K562 (cell line): ENCODE measurements at regions not wholly inside any gene's neighbourhood (a gene's known extent, or its start where the extent isn't known, plus 50 kb on each side); places are given as distances from the start of the nearest gene placed in this dataset.

ENCODE experiments used
- ATAC-seq: fragments of 200-7000 bp; cut with Tn5 transposase; 3 replicates; pipeline ENCODE4 v1.9.1; 2020; ENCODE audit warnings: moderate library complexity
- BruUV-seq: library from RNA; stranded (reverse); fragments of 400-500 nt; replicated peaks from 2 replicates; lab custom pipeline; 2021; lab: Mats Ljungman, UMichigan
- CTCF ChIA-PET: fragments of 300-600 bp; formaldehyde crosslinking; extraction: SDS; loops from one replicate; lab custom pipeline; 2021; ENCODE audit warnings: low intra/inter-chr PET ratio; lab: Yijun Ruan, JAX
- POLR2A ChIA-PET: fragments of 300-600, 350-650 bp; sonication (Branson Sonifier 250); formaldehyde crosslinking; extraction: SDS; loops from one replicate; lab custom pipeline; 2021; ENCODE audit warnings: antibody characterized with exemption, inconsistent platforms; lab: Yijun Ruan, JAX
- DNase-seq, 4 experiments: peaks; one replicate each; pipeline versions ENCODE4 v3.0.0 to v3.0.0-alpha.2; 2011 to 2018; ENCODE audit warnings: low spot score in 3 of 4, mixed read lengths in 3 of 4; ENCODE audit errors: extremely low read depth in 1 of 4
- FAIRE-seq: peaks from 2 replicates; lab custom pipeline; 2011; peaks lifted over from hg19 to GRCh38; lab: Jason Lieb, UNC
- H2AFZ ChIP-seq: 2 replicates; pipeline ENCODE4 v1.6.0; 2011; ENCODE audit warnings: low read depth, low read length, control low read depth, inconsistent platforms
- H3K27ac ChIP-seq: fragments of 200-600 bp; 3 replicates; pipeline ENCODE4 v1.8.0; 2011; ENCODE audit warnings: low read depth, mild to moderate bottlenecking, control low read depth, inconsistent platforms, low read length, moderate library complexity, mixed read lengths; ENCODE audit errors: extremely low read depth
- H3K27me3 ChIP-seq, 2 experiments: fragments of 300-600 bp in 1 of 2; 2 replicates in 1 of 2; 3 replicates in 1 of 2; pipeline versions ENCODE4 v1.6.0 to v1.8.0; 2011; ENCODE audit warnings: inconsistent platforms in 2 of 2, low read length in 2 of 2, mild to moderate bottlenecking in 1 of 2, mixed read lengths in 1 of 2, moderate library complexity in 1 of 2; ENCODE audit not compliant: control insufficient read depth in 2 of 2, insufficient read depth in 2 of 2
- H3K36me3 ChIP-seq: fragments of 300-600 bp; 3 replicates; pipeline ENCODE4 v1.8.0; 2011; ENCODE audit warnings: mild to moderate bottlenecking, low read length, inconsistent platforms; ENCODE audit not compliant: control insufficient read depth, insufficient read depth
- H3K4me1 ChIP-seq, 2 experiments: fragments of 200-600 bp in 1 of 2; replicated peaks in 1 of 2; 2 replicates in 1 of 2; 3 replicates in 1 of 2; pipeline versions ENCODE4 v1.5.1 to v1.8.0; 2011; ENCODE audit warnings: inconsistent platforms in 2 of 2, low read length in 2 of 2, mild to moderate bottlenecking in 1 of 2, mixed read lengths in 1 of 2, moderate library complexity in 1 of 2; ENCODE audit not compliant: control insufficient read depth in 2 of 2, insufficient read depth in 2 of 2
- H3K4me2 ChIP-seq: 2 replicates; pipeline ENCODE4 v1.6.1; 2011; ENCODE audit warnings: low read length, control low read depth, inconsistent platforms, mixed read lengths; ENCODE audit not compliant: insufficient read depth
- H3K4me3 ChIP-seq: fragments of 200-600 bp; sonication (generic), shearing (Covaris generic); 2 replicates; pipeline ENCODE4 v1.5.1; 2016; ENCODE audit warnings: control low read depth, inconsistent platforms
- H3K79me2 ChIP-seq: fragments of 200-600 bp; 3 replicates; pipeline ENCODE4 v1.8.0; 2011; ENCODE audit warnings: low read length, inconsistent platforms; ENCODE audit not compliant: control insufficient read depth, insufficient read depth
- H3K9ac ChIP-seq, 2 experiments: 2 replicates each; pipeline versions ENCODE4 v1.6.0 to v1.6.1; 2011; ENCODE audit warnings: low read depth in 2 of 2, low read length in 2 of 2, control low read depth in 1 of 2, inconsistent platforms in 1 of 2, mild to moderate bottlenecking in 1 of 2, mixed read lengths in 1 of 2; ENCODE audit not compliant: insufficient read depth in 1 of 2
- H3K9me1 ChIP-seq: one replicate; pipeline ENCODE4 v1.6.0; 2011; ENCODE audit warnings: inconsistent platforms, mild to moderate bottlenecking, low read length, moderate library complexity; ENCODE audit not compliant: control insufficient read depth, insufficient read depth
- H3K9me3 ChIP-seq: replicated peaks from 2 replicates; pipeline ENCODE4 v1.5.1; 2011; ENCODE audit warnings: low read depth, low read length, inconsistent platforms; ENCODE audit not compliant: control insufficient read depth, insufficient read depth
- H4K20me1 ChIP-seq: replicated peaks from 2 replicates; pipeline ENCODE4 v1.6.1; 2011; ENCODE audit warnings: low read length, inconsistent platforms, mixed read lengths; ENCODE audit not compliant: control insufficient read depth, insufficient read depth
- FOXK1 ChIP-seq: sonication (generic); formaldehyde crosslinking; IDR thresholded peaks from 2 replicates; pipeline ENCODE4 v1.8.0; 2022; ENCODE audit warnings: missing genetic modification reagents, mild to moderate bottlenecking, borderline replicate concordance
- ILF3 ChIP-seq: fragments of 450-650 bp; IDR thresholded peaks from 2 replicates; pipeline ENCODE4 v1.6.1; 2018; ENCODE audit warnings: antibody characterized with exemption, mild to moderate bottlenecking, moderate library complexity, borderline replicate concordance
- KAT7 ChIP-seq: sonication (generic); formaldehyde crosslinking; IDR thresholded peaks from 2 replicates; pipeline ENCODE4 v1.8.0; 2022; ENCODE audit warnings: missing genetic modification reagents, mild to moderate bottlenecking, borderline replicate concordance
- RFX7 ChIP-seq: fragments of 250-450 bp; sonication (Bioruptor Pico); IDR thresholded peaks from 2 replicates; pipeline ENCODE4 v1.5.1; 2021; ENCODE audit warnings: mild to moderate bottlenecking
- TAF9B ChIP-seq: fragments of 450-650 bp; IDR thresholded peaks from 2 replicates; pipeline ENCODE4 v1.6.1; 2018; ENCODE audit warnings: mild to moderate bottlenecking; ENCODE audit not compliant: partially characterized antibody
- U2AF1 ChIP-seq: fragments of 200-400 bp; formaldehyde crosslinking; optimal IDR thresholded peaks from 2 replicates; pipeline ENCODE3; 2017; ENCODE audit warnings: mild to moderate bottlenecking, low read depth, low read length, moderate library complexity
- WHSC1 ChIP-seq: IDR thresholded peaks from one replicate; pipeline ENCODE4 v1.6.1; 2012; ENCODE audit warnings: low read length, control low read depth, inconsistent platforms
- ZKSCAN1 ChIP-seq: fragments of 150-350 bp; IDR thresholded peaks from 2 replicates; pipeline ENCODE4 v1.6.1; 2016; ENCODE audit warnings: low read depth, low read length
- WGBS: fragments of 100-300 bp; shearing (Covaris generic); methylation state at CpG from one replicate; pipeline ENCODE4 v1.1.6; 2016; ENCODE audit warnings: low coverage, mixed read lengths; ENCODE audit not compliant: insufficient coverage; ENCODE audit errors: missing lambda C conversion rate; 5-methylcytosine and 5-hydroxymethylcytosine counted together
- in situ Hi-C: fragments of 300-500 bp; cut with MboI; formaldehyde crosslinking; loops from 4 replicates; pipeline ENCODE4 v1.15.0; 2018; ENCODE audit warnings: inconsistent platforms, mixed read lengths
- intact Hi-C: fragments of 100-400 bp; cut with micrococcal nuclease; formaldehyde crosslinking; loops from 2 replicates; pipeline ENCODE4 v1.14.2; 2022
- TF ChIP-seq, protein P1 (sequence below): fragments of 450-650 bp; IDR thresholded peaks from 2 replicates; pipeline ENCODE4 v1.7.1; 2018; ENCODE audit warnings: mild to moderate bottlenecking, low read depth; ENCODE audit not compliant: partially characterized antibody
- TF ChIP-seq, protein P2 (sequence below): fragments of 250-450 bp; sonication (Bioruptor Pico); IDR thresholded peaks from 2 replicates; pipeline ENCODE4 v1.4.0; 2020; ENCODE audit warnings: mild to moderate bottlenecking, moderate library complexity, borderline replicate concordance
- TF ChIP-seq, protein P3 (sequence below): IDR thresholded peaks from 2 replicates; pipeline ENCODE4 v1.6.1; 2012; ENCODE audit warnings: low read depth, low read length, improper control_type of control experiment, borderline replicate concordance

DNA sequence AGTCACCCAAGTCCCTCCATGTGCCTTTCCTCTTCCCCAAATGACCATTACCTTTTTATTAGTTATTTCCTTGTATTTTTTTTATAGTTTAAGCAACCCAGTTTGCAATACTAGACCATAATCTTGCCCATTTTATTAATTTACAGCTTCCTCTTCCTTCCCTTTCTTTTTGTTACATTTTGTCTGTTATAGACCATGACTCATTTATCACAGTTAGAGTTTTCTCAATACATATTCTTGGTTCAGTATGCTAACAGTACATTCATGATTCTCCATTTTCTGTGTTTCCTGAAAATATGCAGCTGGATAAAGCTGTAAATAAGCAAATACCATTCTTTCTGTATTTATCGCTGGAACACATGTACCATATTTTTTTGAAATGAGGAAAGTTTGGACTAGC, 376.7 kb upstream of the RAG2 start:
- in situ Hi-C loops (no loop called here), intact Hi-C loops (no loop called here)
- Histone ChIP-seq H3K9me3 (no peaks in the 10 kb centered on the region), H3K9ac (no peak overlapping the region), H4K20me1 (no peaks in the 10 kb centered on the region), H2AFZ (no peak overlapping the region), H3K36me3 (no peaks in the 10 kb centered on the region), H3K4me3 (no peak overlapping the region), H3K27me3 (no peaks in the 10 kb centered on the region), H3K4me1 (no peaks in the 10 kb centered on the region), H3K9me1 (no peaks in the 10 kb centered on the region), H3K27ac (no peak overlapping the region), H3K79me2 (no peaks in the 10 kb centered on the region), H3K4me2 (no peak overlapping the region)
- WGBS, result 0% methylated on average over 1 of the region's 1 CpG
- no TSS peak for BruUV-seq
- ChIA-PET CTCF (no interaction called here), POLR2A (no interaction called here)
- no peak for ATAC-seq
- DNase-seq, result no peak
- FAIRE-seq, result no peak
- TF ChIP-seq, protein P1, sequence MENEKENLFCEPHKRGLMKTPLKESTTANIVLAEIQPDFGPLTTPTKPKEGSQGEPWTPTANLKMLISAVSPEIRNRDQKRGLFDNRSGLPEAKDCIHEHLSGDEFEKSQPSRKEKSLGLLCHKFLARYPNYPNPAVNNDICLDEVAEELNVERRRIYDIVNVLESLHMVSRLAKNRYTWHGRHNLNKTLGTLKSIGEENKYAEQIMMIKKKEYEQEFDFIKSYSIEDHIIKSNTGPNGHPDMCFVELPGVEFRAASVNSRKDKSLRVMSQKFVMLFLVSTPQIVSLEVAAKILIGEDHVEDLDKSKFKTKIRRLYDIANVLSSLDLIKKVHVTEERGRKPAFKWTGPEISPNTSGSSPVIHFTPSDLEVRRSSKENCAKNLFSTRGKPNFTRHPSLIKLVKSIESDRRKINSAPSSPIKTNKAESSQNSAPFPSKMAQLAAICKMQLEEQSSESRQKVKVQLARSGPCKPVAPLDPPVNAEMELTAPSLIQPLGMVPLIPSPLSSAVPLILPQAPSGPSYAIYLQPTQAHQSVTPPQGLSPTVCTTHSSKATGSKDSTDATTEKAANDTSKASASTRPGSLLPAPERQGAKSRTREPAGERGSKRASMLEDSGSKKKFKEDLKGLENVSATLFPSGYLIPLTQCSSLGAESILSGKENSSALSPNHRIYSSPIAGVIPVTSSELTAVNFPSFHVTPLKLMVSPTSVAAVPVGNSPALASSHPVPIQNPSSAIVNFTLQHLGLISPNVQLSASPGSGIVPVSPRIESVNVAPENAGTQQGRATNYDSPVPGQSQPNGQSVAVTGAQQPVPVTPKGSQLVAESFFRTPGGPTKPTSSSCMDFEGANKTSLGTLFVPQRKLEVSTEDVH, result no peak
- TF ChIP-seq WHSC1 (no peak), RFX7 (no peak), KAT7 (no peak), TAF9B (no peak), ILF3 (no peak), FOXK1 (no peak), U2AF1 (no peak), ZKSCAN1 (no peak)
- TF ChIP-seq, protein P2, sequence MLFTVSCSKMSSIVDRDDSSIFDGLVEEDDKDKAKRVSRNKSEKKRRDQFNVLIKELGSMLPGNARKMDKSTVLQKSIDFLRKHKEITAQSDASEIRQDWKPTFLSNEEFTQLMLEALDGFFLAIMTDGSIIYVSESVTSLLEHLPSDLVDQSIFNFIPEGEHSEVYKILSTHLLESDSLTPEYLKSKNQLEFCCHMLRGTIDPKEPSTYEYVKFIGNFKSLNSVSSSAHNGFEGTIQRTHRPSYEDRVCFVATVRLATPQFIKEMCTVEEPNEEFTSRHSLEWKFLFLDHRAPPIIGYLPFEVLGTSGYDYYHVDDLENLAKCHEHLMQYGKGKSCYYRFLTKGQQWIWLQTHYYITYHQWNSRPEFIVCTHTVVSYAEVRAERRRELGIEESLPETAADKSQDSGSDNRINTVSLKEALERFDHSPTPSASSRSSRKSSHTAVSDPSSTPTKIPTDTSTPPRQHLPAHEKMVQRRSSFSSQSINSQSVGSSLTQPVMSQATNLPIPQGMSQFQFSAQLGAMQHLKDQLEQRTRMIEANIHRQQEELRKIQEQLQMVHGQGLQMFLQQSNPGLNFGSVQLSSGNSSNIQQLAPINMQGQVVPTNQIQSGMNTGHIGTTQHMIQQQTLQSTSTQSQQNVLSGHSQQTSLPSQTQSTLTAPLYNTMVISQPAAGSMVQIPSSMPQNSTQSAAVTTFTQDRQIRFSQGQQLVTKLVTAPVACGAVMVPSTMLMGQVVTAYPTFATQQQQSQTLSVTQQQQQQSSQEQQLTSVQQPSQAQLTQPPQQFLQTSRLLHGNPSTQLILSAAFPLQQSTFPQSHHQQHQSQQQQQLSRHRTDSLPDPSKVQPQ (CRISPR knock-in tag), result no peak
- TF ChIP-seq, protein P3, sequence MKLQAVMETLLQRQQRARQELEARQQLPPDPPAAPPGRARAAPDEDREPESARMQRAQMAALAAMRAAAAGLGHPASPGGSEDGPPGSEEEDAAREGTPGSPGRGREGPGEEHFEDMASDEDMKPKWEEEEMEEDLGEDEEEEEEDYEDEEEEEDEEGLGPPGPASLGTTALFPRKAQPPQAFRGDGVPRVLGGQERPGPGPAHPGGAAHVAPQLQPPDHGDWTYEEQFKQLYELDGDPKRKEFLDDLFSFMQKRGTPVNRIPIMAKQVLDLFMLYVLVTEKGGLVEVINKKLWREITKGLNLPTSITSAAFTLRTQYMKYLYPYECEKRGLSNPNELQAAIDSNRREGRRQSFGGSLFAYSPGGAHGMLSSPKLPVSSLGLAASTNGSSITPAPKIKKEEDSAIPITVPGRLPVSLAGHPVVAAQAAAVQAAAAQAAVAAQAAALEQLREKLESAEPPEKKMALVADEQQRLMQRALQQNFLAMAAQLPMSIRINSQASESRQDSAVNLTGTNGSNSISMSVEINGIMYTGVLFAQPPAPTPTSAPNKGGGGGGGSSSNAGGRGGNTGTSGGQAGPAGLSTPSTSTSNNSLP, result no peak
